Tibial artery (tissue), 4 donors: ENCODE measurements at regions not wholly inside any gene's neighbourhood (a gene's known extent, or its start where the extent isn't known, plus 50 kb on each side); places are given as distances from the start of the nearest gene placed in this dataset.

Experiments used
- DNase-seq, 2 donors: peaks; one replicate each; pipeline ENCODE4 v3.0.0-alpha.2; 2019
- H3K27ac ChIP-seq, 2 donors: fragments of 200-600 bp; sonication (generic) in 1 of 2; 1 replicate in 1 of 2; 2 replicates in 1 of 2; pipeline ENCODE4 v1.5.1; 2018 to 2019; ENCODE audit warnings: mild to moderate bottlenecking in 1 of 2
- H3K27me3 ChIP-seq, 2 donors: fragments of 200-600 bp; sonication (generic) in 1 of 2; one replicate each; pipeline versions ENCODE4 v1.5.1 to v1.6.0; 2016 to 2019
- H3K36me3 ChIP-seq, 3 donors: fragments of 200-600 bp; sonication (generic) in 2 of 3; one replicate each; pipeline ENCODE4 v1.5.1; 2016 to 2019; ENCODE audit warnings: mild to moderate bottlenecking in 2 of 3
- H3K4me1 ChIP-seq, 4 donors: fragments of 200-600 bp; sonication (generic) in 2 of 4; 1 replicate in 3 of 4; 2 replicates in 1 of 4; pipeline ENCODE4 v1.5.1; 2016 to 2019
- H3K4me3 ChIP-seq, 2 donors: fragments of 200-600 bp; sonication (generic) in 1 of 2; 1 replicate in 1 of 2; 2 replicates in 1 of 2; pipeline ENCODE4 v1.5.1; 2018 to 2019; ENCODE audit warnings: mild to moderate bottlenecking in 2 of 2
- H3K9me3 ChIP-seq, 3 donors: fragments of 200-600 bp; sonication (generic) in 1 of 3; one replicate each; pipeline ENCODE4 v1.5.1; 2016 to 2019
- CTCF ChIP-seq, 2 experiments: fragments of 200-600 bp in 1 of 2; fragments of 450-650 bp in 1 of 2; IDR thresholded peaks; one replicate each; pipeline ENCODE4 v1.5.1; 2017 to 2019; ENCODE audit warnings: antibody characterized with exemption in 2 of 2, mild to moderate bottlenecking in 1 of 2, moderate library complexity in 1 of 2
- intact Hi-C: fragments of 100-400 bp; cut with DNase I; formaldehyde crosslinking; loops from one replicate; pipeline ENCODE4 v1.15.0; 2023; ENCODE audit warnings: low total_unique reads

- H3K9me3 ChIP-seq: no peaks in the 10 kb centered on the region
- intact Hi-C loops: no loop called here
- H3K27ac ChIP-seq: no peak overlapping the region
- TF ChIP-seq CTCF (IDR thresholded peaks at IDR 0.05): no peak
- no peak for DNase-seq
- H3K27me3 ChIP-seq: no peaks in the 10 kb centered on the region
- H3K4me1 ChIP-seq: no peaks in the 10 kb centered on the region
- no peak overlapping the region for H3K4me3 ChIP-seq
- H3K36me3 ChIP-seq: no peaks in the 10 kb centered on the region
Observed at GRCh38 chr6:4714961-4715501, 61.2 kb upstream of the CDYL start.

GRCh38 chr6:4712291-4712690 is 63.9 kb upstream of the CDYL start:
- Histone ChIP-seq H3K27me3 (no peaks in the 10 kb centered on the region), H3K27ac (no peak overlapping the region), H3K4me3 (no peak overlapping the region), H3K36me3 (no peaks in the 10 kb centered on the region), H3K4me1 (no peaks in the 10 kb centered on the region), H3K9me3 (peaks cover 0 to 5% (median 0%) of the 10 kb centered on the region in 3 donors)
- intact Hi-C loops: no loop called here
- no peak for DNase-seq
- no peak for TF ChIP-seq CTCF (IDR thresholded peaks at IDR 0.05)

- H3K9me3 ChIP-seq: peaks cover 0 to 7% (median 0%) of the 10 kb centered on the region in 3 donors
- DNase-seq: no peak
- intact Hi-C loops: no loop called here
- H3K27me3 ChIP-seq: no peaks in the 10 kb centered on the region
- no peak overlapping the region for H3K27ac ChIP-seq
- no peaks in the 10 kb centered on the region for H3K36me3 ChIP-seq
- no peaks in the 10 kb centered on the region for H3K4me1 ChIP-seq
- TF ChIP-seq CTCF (IDR thresholded peaks at IDR 0.05): no peak
- H3K4me3 ChIP-seq: no peak overlapping the region
Observed at GRCh38 chr6:4707011-4707410, 69.2 kb upstream of the CDYL start.

- no peak for DNase-seq
- intact Hi-C loops: no loop called here
- H3K27me3 ChIP-seq: no peaks in the 10 kb centered on the region
- no peak overlapping the region for H3K27ac ChIP-seq
- H3K36me3 ChIP-seq: no peaks in the 10 kb centered on the region
- H3K4me1 ChIP-seq: no peaks in the 10 kb centered on the region
- H3K4me3 ChIP-seq: no peak overlapping the region
- TF ChIP-seq CTCF (IDR thresholded peaks at IDR 0.05): no peak
- H3K9me3 ChIP-seq: peaks cover 0 to 7% (median 0%) of the 10 kb centered on the region in 3 donors
Observed at GRCh38 chr6:4705809-4706208, 70.4 kb upstream of the CDYL start.

GRCh38 chr6:4703382-4703781 is 72.8 kb upstream of the CDYL start:
- Histone ChIP-seq H3K4me1 (no peaks in the 10 kb centered on the region), H3K27me3 (no peaks in the 10 kb centered on the region), H3K27ac (no peak overlapping the region), H3K36me3 (no peaks in the 10 kb centered on the region), H3K9me3 (peaks cover 0 to 7% (median 0%) of the 10 kb centered on the region in 3 donors), H3K4me3 (no peak overlapping the region)
- no peak for TF ChIP-seq CTCF (IDR thresholded peaks at IDR 0.05)
- intact Hi-C loops: no loop called here
- no peak for DNase-seq
